MM.1S (cell line): ENCODE measurements at regions not wholly inside any gene's neighbourhood (a gene's known extent, or its start where the extent isn't known, plus 50 kb on each side); places are given as distances from the start of the nearest gene placed in this dataset.

Source experiments
- DNase-seq: peaks from one replicate; pipeline ENCODE4 v3.0.0-alpha.2; 2015
- H2AFZ ChIP-seq: fragments of 300-600 bp; sonication (generic); 2 replicates; pipeline ENCODE4 v1.6.0; 2016; ENCODE audit warnings: antibody characterized with exemption, low read length
- H3F3A ChIP-seq: fragments of 300-600 bp; sonication (generic); 2 replicates; pipeline ENCODE4 v1.6.1; 2016; ENCODE audit warnings: mild to moderate bottlenecking, antibody characterized with exemption, low read length, moderate library complexity, mixed read lengths; ENCODE audit not compliant: insufficient read depth
- H3K27ac ChIP-seq: fragments of 300-600 bp; sonication (generic); 2 replicates; pipeline ENCODE4 v1.5.1; 2016; ENCODE audit warnings: mild to moderate bottlenecking, low read length
- H3K27me3 ChIP-seq: fragments of 300-600 bp; sonication (generic); replicated peaks from 2 replicates; pipeline ENCODE4 v1.6.0; 2016; ENCODE audit warnings: low read length; ENCODE audit not compliant: insufficient read depth
- H3K36me3 ChIP-seq: fragments of 300-600 bp; sonication (generic); replicated peaks from 2 replicates; pipeline ENCODE4 v1.6.1; 2016; ENCODE audit warnings: mild to moderate bottlenecking, low read length, mixed read lengths; ENCODE audit not compliant: insufficient read depth
- H3K4me1 ChIP-seq: fragments of 300-600 bp; sonication (generic); 2 replicates; pipeline ENCODE4 v1.6.1; 2016; ENCODE audit warnings: low read length, mixed read lengths
- H3K4me2 ChIP-seq: fragments of 300-600 bp; sonication (generic); 2 replicates; pipeline ENCODE4 v1.6.0; 2016; ENCODE audit warnings: low read depth, low read length
- H3K4me3 ChIP-seq: fragments of 300-600 bp; sonication (generic); 2 replicates; pipeline ENCODE4 v1.5.1; 2016; ENCODE audit warnings: low read length, mixed read lengths
- H3K79me2 ChIP-seq: fragments of 300-600 bp; sonication (generic); 2 replicates; pipeline ENCODE4 v1.6.1; 2016; ENCODE audit warnings: mixed run types, low read length, mixed read lengths
- H3K9ac ChIP-seq: fragments of 300-600 bp; sonication (generic); 2 replicates; pipeline ENCODE4 v1.6.1; 2016; ENCODE audit warnings: low read length, mixed read lengths
- H3K9me2 ChIP-seq: fragments of 300-600 bp; sonication (generic); replicated peaks from 2 replicates; pipeline ENCODE4 v1.6.1; 2016; ENCODE audit warnings: mild to moderate bottlenecking, low read length, mixed read lengths; ENCODE audit not compliant: insufficient read depth
- H3K9me3 ChIP-seq: fragments of 300-600 bp; sonication (generic); replicated peaks from 2 replicates; pipeline ENCODE4 v1.6.1; 2016; ENCODE audit warnings: mild to moderate bottlenecking, low read length, mixed read lengths; ENCODE audit not compliant: insufficient read depth
- H4K20me1 ChIP-seq: fragments of 300-600 bp; sonication (generic); 2 replicates; pipeline ENCODE4 v1.6.1; 2016; ENCODE audit warnings: mild to moderate bottlenecking, low read length, moderate library complexity, mixed read lengths; ENCODE audit not compliant: insufficient read depth
- EZH2 ChIP-seq: fragments of 300-600 bp; sonication (generic); optimal IDR thresholded peaks from 2 replicates; pipeline ENCODE3; 2017; ENCODE audit warnings: low read depth, mild to moderate bottlenecking, antibody characterized with exemption, low read length, mixed read lengths
- EZH2phosphoT487 ChIP-seq: fragments of 300-600 bp; sonication (generic); IDR thresholded peaks from 2 replicates; pipeline ENCODE4 v1.6.1; 2018; ENCODE audit warnings: antibody characterized with exemption, low read length
- TF ChIP-seq, protein P1 (sequence below): fragments of 300-600 bp; sonication (generic); IDR thresholded peaks from 2 replicates; pipeline ENCODE4 v1.5.1; 2016; ENCODE audit warnings: antibody characterized with exemption, low read length, mixed read lengths

DNA sequence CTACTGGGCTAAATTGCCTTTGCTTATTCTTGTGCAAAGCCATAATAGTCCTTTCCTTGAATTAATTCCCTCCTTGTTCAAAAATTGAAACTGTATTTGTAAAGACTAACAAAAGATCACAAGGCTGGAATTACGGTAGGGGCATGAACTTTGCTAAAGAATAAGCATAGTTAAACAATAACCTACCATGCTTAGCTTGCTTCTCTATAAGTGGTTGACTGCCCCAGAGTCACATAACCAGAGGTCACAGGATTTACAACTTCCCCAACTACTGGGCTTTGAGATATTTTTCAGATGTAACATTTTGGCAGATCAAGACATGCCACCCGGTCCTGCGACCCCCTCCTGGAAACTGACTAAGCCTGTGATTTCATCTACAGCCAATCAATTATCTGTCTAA is 181.4 kb downstream of the GPAM start:
- no peak overlapping the region for H3K27ac ChIP-seq
- no peak overlapping the region for H3K4me2 ChIP-seq
- DNase-seq, result no peak
- no peaks in the 10 kb centered on the region for H3K4me1 ChIP-seq
- TF ChIP-seq EZH2 (no peak), EZH2phosphoT487 (no peak)
- TF ChIP-seq, protein P1, sequence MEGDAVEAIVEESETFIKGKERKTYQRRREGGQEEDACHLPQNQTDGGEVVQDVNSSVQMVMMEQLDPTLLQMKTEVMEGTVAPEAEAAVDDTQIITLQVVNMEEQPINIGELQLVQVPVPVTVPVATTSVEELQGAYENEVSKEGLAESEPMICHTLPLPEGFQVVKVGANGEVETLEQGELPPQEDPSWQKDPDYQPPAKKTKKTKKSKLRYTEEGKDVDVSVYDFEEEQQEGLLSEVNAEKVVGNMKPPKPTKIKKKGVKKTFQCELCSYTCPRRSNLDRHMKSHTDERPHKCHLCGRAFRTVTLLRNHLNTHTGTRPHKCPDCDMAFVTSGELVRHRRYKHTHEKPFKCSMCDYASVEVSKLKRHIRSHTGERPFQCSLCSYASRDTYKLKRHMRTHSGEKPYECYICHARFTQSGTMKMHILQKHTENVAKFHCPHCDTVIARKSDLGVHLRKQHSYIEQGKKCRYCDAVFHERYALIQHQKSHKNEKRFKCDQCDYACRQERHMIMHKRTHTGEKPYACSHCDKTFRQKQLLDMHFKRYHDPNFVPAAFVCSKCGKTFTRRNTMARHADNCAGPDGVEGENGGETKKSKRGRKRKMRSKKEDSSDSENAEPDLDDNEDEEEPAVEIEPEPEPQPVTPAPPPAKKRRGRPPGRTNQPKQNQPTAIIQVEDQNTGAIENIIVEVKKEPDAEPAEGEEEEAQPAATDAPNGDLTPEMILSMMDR, result no peak
- H3K27me3 ChIP-seq, result no peaks in the 10 kb centered on the region
- no peak overlapping the region for H3K9ac ChIP-seq
- no peaks in the 10 kb centered on the region for H3F3A ChIP-seq
- no peak overlapping the region for H3K4me3 ChIP-seq
- H4K20me1 ChIP-seq, result no peaks in the 10 kb centered on the region
- no peak overlapping the region for H2AFZ ChIP-seq
- H3K9me2 ChIP-seq, result no peaks in the 10 kb centered on the region
- H3K36me3 ChIP-seq, result no peaks in the 10 kb centered on the region
- H3K79me2 ChIP-seq, result no peaks in the 10 kb centered on the region
- H3K9me3 ChIP-seq, result no peaks in the 10 kb centered on the region

- no peak overlapping the region for H3K4me2 ChIP-seq
- no peaks in the 10 kb centered on the region for H3K79me2 ChIP-seq
These were observed 179.5 kb downstream of the GPAM start for GRCh38 chr10:112004075-112004474.

GRCh38 chr10:112005044-112005443 is 178.5 kb downstream of the GPAM start:
- Histone ChIP-seq H3K36me3 (no peaks in the 10 kb centered on the region), H3K4me1 (no peaks in the 10 kb centered on the region), H3K4me2 (no peak overlapping the region), H3K27me3 (no peaks in the 10 kb centered on the region), H4K20me1 (no peaks in the 10 kb centered on the region), H3K9me3 (no peaks in the 10 kb centered on the region), H2AFZ (no peak overlapping the region), H3K79me2 (no peaks in the 10 kb centered on the region), H3K9me2 (no peaks in the 10 kb centered on the region), H3F3A (no peaks in the 10 kb centered on the region), H3K9ac (no peak overlapping the region), H3K4me3 (no peak overlapping the region), H3K27ac (no peak overlapping the region)
- DNase-seq, result no peak
- TF ChIP-seq, protein P1, result no peak
- no peak for TF ChIP-seq EZH2
- no peak for TF ChIP-seq EZH2phosphoT487

More at GRCh38 chr10:112004075-112004474, 179.5 kb downstream of the GPAM start:
- Histone ChIP-seq H3K27ac (no peak overlapping the region), H3K9ac (no peak overlapping the region), H4K20me1 (no peaks in the 10 kb centered on the region), H3F3A (no peaks in the 10 kb centered on the region), H2AFZ (no peak overlapping the region), H3K9me2 (no peaks in the 10 kb centered on the region), H3K36me3 (no peaks in the 10 kb centered on the region), H3K27me3 (no peaks in the 10 kb centered on the region), H3K9me3 (no peaks in the 10 kb centered on the region), H3K4me1 (no peaks in the 10 kb centered on the region), H3K4me3 (no peak overlapping the region)
- TF ChIP-seq, protein P1, result no peak
- TF ChIP-seq EZH2 (no peak), EZH2phosphoT487 (no peak)
- DNase-seq, result no peak
